GM06990 (cell line): ENCODE measurements at regions not wholly inside any gene's neighbourhood (a gene's known extent, or its start where the extent isn't known, plus 50 kb on each side); places are given as distances from the start of the nearest gene placed in this dataset.

Source experiments
- DNase-seq: peaks from one replicate; pipeline ENCODE4 v3.0.0-alpha.2; 2011; ENCODE audit not compliant: insufficient read length; ENCODE audit errors: extremely low read depth
- H3K27me3 ChIP-seq: replicated peaks from 2 replicates; pipeline ENCODE4 v1.6.0; 2011; ENCODE audit warnings: low read length; ENCODE audit not compliant: control insufficient read depth, insufficient read depth
- H3K36me3 ChIP-seq: 2 replicates; pipeline ENCODE4 v1.5.1; 2011; ENCODE audit warnings: low read length; ENCODE audit not compliant: control insufficient read depth, insufficient read depth
- H3K4me3 ChIP-seq: replicated peaks from 2 replicates; pipeline ENCODE4 v1.5.1; 2011; ENCODE audit warnings: low read depth, mild to moderate bottlenecking, control low read depth, low read length
- CTCF ChIP-seq: IDR thresholded peaks from 2 replicates; pipeline ENCODE4 v1.5.1; 2011; ENCODE audit warnings: low read length, control low read depth, mild to moderate bottlenecking, inconsistent platforms; ENCODE audit not compliant: insufficient read depth, poor library complexity, severe bottlenecking

- H3K4me3 ChIP-seq: no peak overlapping the region
- no peaks in the 10 kb centered on the region for H3K27me3 ChIP-seq
- H3K36me3 ChIP-seq: no peaks in the 10 kb centered on the region
- TF ChIP-seq CTCF: no peak
- DNase-seq: no peak
These were observed 334.3 kb upstream of the GATB start for GRCh38 chr4:152094970-152095700.

- H3K27me3 ChIP-seq: no peaks in the 10 kb centered on the region
- no peaks in the 10 kb centered on the region for H3K36me3 ChIP-seq
- H3K4me3 ChIP-seq: no peak overlapping the region
- TF ChIP-seq CTCF: no peak
- no peak for DNase-seq
These were observed 330.6 kb upstream of the GATB start for GRCh38 chr4:152091405-152091804.

GRCh38 chr4:152090543-152090942 lies 329.7 kb upstream of the GATB start:
- TF ChIP-seq CTCF: no peak
- Histone ChIP-seq H3K36me3 (no peaks in the 10 kb centered on the region), H3K4me3 (no peak overlapping the region), H3K27me3 (no peaks in the 10 kb centered on the region)
- DNase-seq: no peak

GRCh38 chr4:152089584-152089983 lies 328.8 kb upstream of the GATB start:
- no peak for TF ChIP-seq CTCF
- DNase-seq: no peak
- Histone ChIP-seq H3K4me3 (no peak overlapping the region), H3K27me3 (no peaks in the 10 kb centered on the region), H3K36me3 (no peaks in the 10 kb centered on the region)

- no peaks in the 10 kb centered on the region for H3K36me3 ChIP-seq
- no peak for DNase-seq
- no peak for TF ChIP-seq CTCF
- H3K4me3 ChIP-seq: no peak overlapping the region
- H3K27me3 ChIP-seq: no peaks in the 10 kb centered on the region
These were observed 326.5 kb upstream of the GATB start for GRCh38 chr4:152087335-152087734.

GRCh38 chr4:152085657-152086056 lies 324.9 kb upstream of the GATB start:
- Histone ChIP-seq H3K4me3 (no peak overlapping the region), H3K27me3 (no peaks in the 10 kb centered on the region), H3K36me3 (no peaks in the 10 kb centered on the region)
- TF ChIP-seq CTCF: no peak
- no peak for DNase-seq
